ENCODE measurements at regions not wholly inside any gene's neighbourhood (a gene's known extent, or its start where the extent isn't known, plus 50 kb on each side); places are given as distances from the start of the nearest gene placed in this dataset.

DNA sequence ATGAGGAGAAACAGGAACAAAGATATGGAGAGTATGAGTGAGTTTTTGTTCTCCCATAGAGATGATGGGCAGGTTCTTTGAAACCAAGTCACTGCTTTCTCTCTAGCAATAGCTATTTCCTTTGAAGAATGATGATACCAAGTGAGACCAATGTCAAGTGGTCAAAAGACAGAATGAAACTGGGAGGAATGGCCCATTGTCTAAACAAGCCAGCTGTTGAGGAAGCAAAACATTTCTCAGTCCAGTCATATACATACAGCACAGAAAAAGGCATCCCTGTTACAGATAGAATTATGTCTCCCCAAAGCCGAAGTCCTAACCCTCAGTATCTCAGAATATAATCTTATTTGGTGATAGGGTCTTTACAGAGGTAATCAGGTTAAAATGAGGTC, 66.1 kb upstream of the EPC2 start:
- Histone ChIP-seq H3K27me3 (ENCODE audit: control insufficient read depth, insufficient read depth, low read length) (peaks cover 3% of the 10 kb centered on the region; the same call in 1 of the 2 replicates), H3K36me3 (ENCODE audit: control insufficient read depth, insufficient read depth, low read length) (no peaks in the 10 kb centered on the region), H3K4me3 (ENCODE audit: low read depth, low read length) (no peak overlapping the region)
- DNase-seq (ENCODE audit: low read depth): no peak
- TF ChIP-seq, protein P1, sequence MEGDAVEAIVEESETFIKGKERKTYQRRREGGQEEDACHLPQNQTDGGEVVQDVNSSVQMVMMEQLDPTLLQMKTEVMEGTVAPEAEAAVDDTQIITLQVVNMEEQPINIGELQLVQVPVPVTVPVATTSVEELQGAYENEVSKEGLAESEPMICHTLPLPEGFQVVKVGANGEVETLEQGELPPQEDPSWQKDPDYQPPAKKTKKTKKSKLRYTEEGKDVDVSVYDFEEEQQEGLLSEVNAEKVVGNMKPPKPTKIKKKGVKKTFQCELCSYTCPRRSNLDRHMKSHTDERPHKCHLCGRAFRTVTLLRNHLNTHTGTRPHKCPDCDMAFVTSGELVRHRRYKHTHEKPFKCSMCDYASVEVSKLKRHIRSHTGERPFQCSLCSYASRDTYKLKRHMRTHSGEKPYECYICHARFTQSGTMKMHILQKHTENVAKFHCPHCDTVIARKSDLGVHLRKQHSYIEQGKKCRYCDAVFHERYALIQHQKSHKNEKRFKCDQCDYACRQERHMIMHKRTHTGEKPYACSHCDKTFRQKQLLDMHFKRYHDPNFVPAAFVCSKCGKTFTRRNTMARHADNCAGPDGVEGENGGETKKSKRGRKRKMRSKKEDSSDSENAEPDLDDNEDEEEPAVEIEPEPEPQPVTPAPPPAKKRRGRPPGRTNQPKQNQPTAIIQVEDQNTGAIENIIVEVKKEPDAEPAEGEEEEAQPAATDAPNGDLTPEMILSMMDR (IDR thresholded peaks at IDR 0.05; ENCODE audit: insufficient read depth, low read depth, low read length): no peak
- CTCF ChIA-PET: no interaction called here
- POLR2A ChIA-PET: no interaction called here

- TF ChIP-seq, protein P1 (IDR thresholded peaks at IDR 0.05; ENCODE audit: insufficient read depth, low read depth, low read length): no peak
- ChIA-PET CTCF (no interaction called here), POLR2A (no interaction called here)
- peaks cover 2% of the 10 kb centered on the region; the same call in 1 of the 2 replicates for H3K27me3 ChIP-seq (ENCODE audit: control insufficient read depth, insufficient read depth, low read length)
- DNase-seq (ENCODE audit: low read depth): no peak
- H3K4me3 ChIP-seq (ENCODE audit: low read depth, low read length): no peak overlapping the region
- H3K36me3 ChIP-seq (ENCODE audit: control insufficient read depth, insufficient read depth, low read length): no peaks in the 10 kb centered on the region
Observed at GRCh38 chr2:148582679-148583511, 61.7 kb upstream of the EPC2 start.

DNA sequence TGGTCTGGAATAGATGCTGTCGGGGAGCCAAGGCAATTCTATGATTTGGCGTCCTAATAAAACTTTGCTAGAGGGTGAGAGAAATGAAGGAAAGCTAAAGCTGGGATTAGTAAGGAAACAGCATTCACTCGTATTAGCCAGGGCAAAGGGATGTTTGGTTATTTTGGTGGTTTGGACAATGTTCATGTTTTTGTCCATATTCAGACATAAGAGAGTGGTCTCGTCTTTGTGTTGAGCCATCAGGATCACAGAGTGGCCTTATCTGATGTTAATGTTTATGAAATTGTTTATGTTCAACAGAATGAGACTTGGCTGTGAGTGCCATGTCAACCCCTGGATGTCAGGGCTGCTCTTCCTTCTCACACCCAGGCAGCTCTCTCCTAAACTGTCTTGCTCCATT, 58.9 kb upstream of the EPC2 start:
- Histone ChIP-seq H3K27me3 (ENCODE audit: control insufficient read depth, insufficient read depth, low read length) (no peaks in the 10 kb centered on the region), H3K4me3 (ENCODE audit: low read depth, low read length) (no peak overlapping the region), H3K36me3 (ENCODE audit: control insufficient read depth, insufficient read depth, low read length) (no peaks in the 10 kb centered on the region)
- no peak for DNase-seq (ENCODE audit: low read depth)
- ChIA-PET POLR2A (no interaction called here), CTCF (interaction anchor here (1.2 to 1.4 kb wide), 2 partner anchors 11 to 14 kb away, joined by 3 to 4 read pairs; no protein-coding TSS in a partner anchor)
- TF ChIP-seq, protein P1 (IDR thresholded peaks at IDR 0.05; ENCODE audit: insufficient read depth, low read depth, low read length): no peak

DNA sequence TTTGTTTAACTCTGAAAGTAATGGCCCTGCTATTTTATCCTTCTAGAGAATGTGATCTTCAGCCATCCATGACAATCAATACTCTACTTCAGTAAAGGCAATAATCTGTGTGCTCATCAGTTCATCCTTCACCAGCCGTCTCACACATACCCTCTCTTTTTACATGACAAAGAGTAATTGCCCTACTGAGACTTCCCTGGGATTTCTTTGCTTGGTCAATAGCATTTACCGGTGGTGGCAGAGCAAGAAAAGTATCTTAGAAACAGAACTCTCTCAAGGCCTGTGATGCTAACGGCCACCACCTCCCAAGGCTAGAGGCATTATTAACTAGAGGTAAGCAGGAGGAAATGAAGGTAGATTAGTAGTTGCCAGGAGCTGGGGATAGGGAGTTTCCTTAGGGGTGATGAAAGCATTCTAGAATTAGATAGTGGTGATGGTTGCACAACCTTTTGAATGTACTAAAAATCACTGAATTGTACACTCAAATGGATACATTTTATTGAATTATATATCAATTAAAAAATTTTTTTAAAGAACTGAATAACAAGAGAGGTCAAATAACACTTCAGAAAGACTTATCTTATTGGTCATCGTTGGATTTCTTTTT, 57.9 kb upstream of the EPC2 start:
- Histone ChIP-seq H3K27me3 (ENCODE audit: control insufficient read depth, insufficient read depth, low read length) (no peaks in the 10 kb centered on the region), H3K4me3 (ENCODE audit: low read depth, low read length) (no peak overlapping the region), H3K36me3 (ENCODE audit: control insufficient read depth, insufficient read depth, low read length) (no peaks in the 10 kb centered on the region)
- CTCF ChIA-PET: no interaction called here
- no peak for DNase-seq (ENCODE audit: low read depth)
- TF ChIP-seq, protein P1 (IDR thresholded peaks at IDR 0.05; ENCODE audit: insufficient read depth, low read depth, low read length): no peak
- POLR2A ChIA-PET: no interaction called here

DNA sequence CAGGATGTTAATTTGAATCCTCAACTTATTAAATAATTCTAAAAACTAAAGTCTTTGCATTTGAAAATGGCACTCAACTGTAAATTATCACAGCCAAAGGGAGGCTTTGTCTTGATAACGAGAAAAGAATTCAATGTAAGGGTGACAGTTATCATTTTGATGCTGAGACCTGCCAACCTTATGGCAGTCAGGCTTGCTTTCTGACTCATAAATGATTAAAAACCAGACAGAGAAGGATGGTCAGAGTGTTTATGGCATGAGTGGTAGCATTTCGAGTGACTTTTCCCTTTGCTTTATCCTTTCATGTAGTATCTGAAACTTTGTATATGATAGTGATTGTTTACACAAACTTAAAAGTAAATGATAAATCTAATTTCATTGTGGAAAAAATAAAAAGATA, 53.9 kb upstream of the EPC2 start:
- Histone ChIP-seq H3K36me3 (ENCODE audit: control insufficient read depth, insufficient read depth, low read length) (no peaks in the 10 kb centered on the region), H3K27me3 (ENCODE audit: control insufficient read depth, insufficient read depth, low read length) (no peaks in the 10 kb centered on the region), H3K4me3 (ENCODE audit: low read depth, low read length) (no peak overlapping the region)
- ChIA-PET POLR2A (interaction anchor here (0.6 kb wide), 2 partner anchors 24 to 352 kb away, joined by 6 to 7 read pairs; no protein-coding TSS in a partner anchor), CTCF (interaction anchor here (0.6 to 0.9 kb wide), 2 partner anchors 26 to 81 kb away, joined by 3 read pairs; no protein-coding TSS in a partner anchor)
- TF ChIP-seq, protein P1 (IDR thresholded peaks at IDR 0.05; ENCODE audit: insufficient read depth, low read depth, low read length): no peak
- no peak for DNase-seq (ENCODE audit: low read depth)

Data from BJ (cell line).